ENCODE measurements at regions not wholly inside any gene's neighbourhood (a gene's known extent, or its start where the extent isn't known, plus 50 kb on each side); places are given as distances from the start of the nearest gene placed in this dataset.

GRCh38 chr13:63699948-63700347 lies 2284.3 kb upstream of the PCDH20 start:
- no peak for TF ChIP-seq EZH2 (IDR thresholded peaks at IDR 0.05; ENCODE audit: insufficient read depth, low read length)
- no peak for TF ChIP-seq CTCF (IDR thresholded peaks at IDR 0.05; ENCODE audit: insufficient read depth, low read depth, low read length)

Data from astrocyte (in vitro differentiated cells and primary cell).